HepG2 (cell line): ENCODE measurements at regions not wholly inside any gene's neighbourhood (a gene's known extent, or its start where the extent isn't known, plus 50 kb on each side); places are given as distances from the start of the nearest gene placed in this dataset.

ENCODE experiments used
- ATAC-seq: fragments of 200-7000 bp; cut with Tn5 transposase; 3 replicates; pipeline ENCODE4 v1.9.1; 2020; ENCODE audit warnings: mild to moderate bottlenecking, moderate library complexity
- BruUV-seq: library from RNA; stranded (reverse); fragments of 400-500 nt; replicated peaks from 2 replicates; lab custom pipeline; 2021; lab: Mats Ljungman, UMichigan
- CTCF ChIA-PET: fragments of 300-600 bp; formaldehyde crosslinking; extraction: SDS; loops from one replicate; lab custom pipeline; 2021; ENCODE audit warnings: low total read pairs, inconsistent platforms, low intra/inter-chr PET ratio; lab: Yijun Ruan, JAX
- POLR2A ChIA-PET: fragments of 350-600 bp; sonication (Branson Sonifier 250); formaldehyde crosslinking; loops from one replicate; lab custom pipeline; 2020; ENCODE audit warnings: antibody characterized with exemption, inconsistent platforms; lab: Yijun Ruan, JAX
- DNase-seq: peaks from one replicate; pipeline ENCODE4 v3.0.0-alpha.2; 2015; ENCODE audit warnings: low spot score
- FAIRE-seq: peaks from 3 replicates; lab custom pipeline; 2011; peaks lifted over from hg19 to GRCh38; lab: Jason Lieb, UNC
- H2AFZ ChIP-seq: one replicate; pipeline ENCODE4 v1.6.1; 2011; ENCODE audit warnings: low read length, inconsistent platforms
- H3K27ac ChIP-seq: fragments of 300-600 bp; 3 replicates; pipeline ENCODE4 v1.8.0; 2011; ENCODE audit warnings: mixed run types, mild to moderate bottlenecking, mixed read lengths, low read length, inconsistent platforms; ENCODE audit not compliant: insufficient read depth; ENCODE audit errors: extremely low read length
- H3K27me3 ChIP-seq, 2 experiments: fragments of 200-600 bp in 1 of 2; 2 replicates in 1 of 2; 3 replicates in 1 of 2; pipeline versions ENCODE4 v1.6.0 to v1.8.0; 2011; ENCODE audit warnings: low read length in 2 of 2, mild to moderate bottlenecking in 2 of 2, moderate library complexity in 2 of 2, inconsistent platforms in 1 of 2; ENCODE audit not compliant: insufficient read depth in 2 of 2, control insufficient read depth in 1 of 2
- H3K36me3 ChIP-seq, 2 experiments: fragments of 200-600 bp in 1 of 2; replicated peaks in 1 of 2; 2 replicates in 1 of 2; 3 replicates in 1 of 2; pipeline versions ENCODE4 v1.5.1 to v1.8.0; 2011; ENCODE audit warnings: low read length in 2 of 2, inconsistent platforms in 1 of 2; ENCODE audit not compliant: insufficient read depth in 2 of 2, control insufficient read depth in 1 of 2
- H3K4me1 ChIP-seq: 2 replicates; pipeline ENCODE4 v1.5.1; 2012; ENCODE audit warnings: low read length, inconsistent platforms; ENCODE audit not compliant: insufficient read depth
- H3K4me2 ChIP-seq: 2 replicates; pipeline ENCODE4 v1.6.0; 2011; ENCODE audit warnings: low read depth, low read length, inconsistent platforms
- H3K4me3 ChIP-seq, 3 experiments: fragments of 200-600 bp in 1 of 3; sonication (generic), shearing (Covaris generic) in 1 of 3; replicated peaks in 1 of 3; 2 replicates each; pipeline ENCODE4 v1.5.1; 2011 to 2016; ENCODE audit warnings: low read length in 3 of 3, inconsistent platforms in 2 of 3, low read depth in 2 of 3, mild to moderate bottlenecking in 2 of 3, control low read depth in 1 of 3, mixed read lengths in 1 of 3; ENCODE audit not compliant: insufficient read depth in 1 of 3
- H3K79me2 ChIP-seq: one replicate; pipeline ENCODE4 v1.6.1; 2011; ENCODE audit warnings: low read length, inconsistent platforms; ENCODE audit not compliant: insufficient read depth
- H3K9ac ChIP-seq: 2 replicates; pipeline ENCODE4 v1.6.0; 2011; ENCODE audit warnings: mild to moderate bottlenecking, low read depth, low read length, inconsistent platforms; ENCODE audit not compliant: insufficient read depth
- H3K9me3 ChIP-seq: 2 replicates; pipeline ENCODE4 v1.5.1; 2012; ENCODE audit warnings: mild to moderate bottlenecking, low read length
- H4K20me1 ChIP-seq: 2 replicates; pipeline ENCODE4 v1.6.0; 2011; ENCODE audit warnings: inconsistent platforms, mild to moderate bottlenecking, low read length, moderate library complexity; ENCODE audit not compliant: insufficient read depth
- FOXP4 ChIP-seq: sonication (generic); formaldehyde crosslinking; IDR thresholded peaks from 2 replicates; pipeline ENCODE4 v1.4.0; 2020; ENCODE audit warnings: missing genetic modification reagents
- NR1H2 ChIP-seq: sonication (generic); formaldehyde crosslinking; IDR thresholded peaks from 2 replicates; pipeline ENCODE4 v1.8.1; 2022; ENCODE audit warnings: low read depth, missing genetic modification reagents, borderline replicate concordance
- WGBS: methylation state at CpG from one replicate; pipeline ENCODE4 v1.1.6; 2017; ENCODE audit warnings: low lambda C conversion rate; 5-methylcytosine and 5-hydroxymethylcytosine counted together
- in situ Hi-C: cut with HindIII; loops from 2 replicates; pipeline ENCODE4 v1.10.0; 2017; ENCODE audit warnings: low pct_unique_long_range_greater_than_20kb; ENCODE audit not compliant: extremely low pct_ligation_motif_present
- intact Hi-C: fragments of 100-400 bp; cut with micrococcal nuclease; formaldehyde crosslinking; loops from one replicate; pipeline ENCODE4 v1.10.0; 2022; ENCODE audit not compliant: unreplicated experiment
- TF ChIP-seq, protein P1 (sequence below): sonication (generic); formaldehyde crosslinking; IDR thresholded peaks from 2 replicates; pipeline ENCODE4 v1.5.0; 2020; ENCODE audit warnings: mild to moderate bottlenecking, missing genetic modification reagents, borderline replicate concordance
- TF ChIP-seq, protein P2 (sequence below): sonication (generic); formaldehyde crosslinking; IDR thresholded peaks from 2 replicates; pipeline ENCODE4 v1.8.1; 2023; ENCODE audit warnings: mild to moderate bottlenecking, missing genetic modification reagents

DNA sequence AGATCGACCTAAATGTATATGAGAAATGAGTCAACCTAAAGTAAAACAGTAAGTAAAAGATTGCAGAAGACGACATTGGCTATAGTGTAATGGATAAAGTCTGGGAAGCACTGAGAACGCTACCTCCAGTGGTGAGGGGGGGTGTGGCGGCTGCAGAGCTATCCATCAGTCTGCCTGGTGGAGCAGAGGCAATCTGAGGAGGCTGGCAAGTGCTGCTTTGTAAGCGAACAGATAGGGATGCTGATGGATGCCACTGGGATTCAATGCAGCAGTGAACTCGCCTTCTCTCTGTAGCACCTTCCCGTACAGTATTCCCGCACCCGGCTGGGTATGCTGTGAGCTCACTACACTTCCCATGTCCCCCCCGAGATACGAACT, 261.5 kb downstream of the NSG2 start (continued):
- TF ChIP-seq, protein P1, sequence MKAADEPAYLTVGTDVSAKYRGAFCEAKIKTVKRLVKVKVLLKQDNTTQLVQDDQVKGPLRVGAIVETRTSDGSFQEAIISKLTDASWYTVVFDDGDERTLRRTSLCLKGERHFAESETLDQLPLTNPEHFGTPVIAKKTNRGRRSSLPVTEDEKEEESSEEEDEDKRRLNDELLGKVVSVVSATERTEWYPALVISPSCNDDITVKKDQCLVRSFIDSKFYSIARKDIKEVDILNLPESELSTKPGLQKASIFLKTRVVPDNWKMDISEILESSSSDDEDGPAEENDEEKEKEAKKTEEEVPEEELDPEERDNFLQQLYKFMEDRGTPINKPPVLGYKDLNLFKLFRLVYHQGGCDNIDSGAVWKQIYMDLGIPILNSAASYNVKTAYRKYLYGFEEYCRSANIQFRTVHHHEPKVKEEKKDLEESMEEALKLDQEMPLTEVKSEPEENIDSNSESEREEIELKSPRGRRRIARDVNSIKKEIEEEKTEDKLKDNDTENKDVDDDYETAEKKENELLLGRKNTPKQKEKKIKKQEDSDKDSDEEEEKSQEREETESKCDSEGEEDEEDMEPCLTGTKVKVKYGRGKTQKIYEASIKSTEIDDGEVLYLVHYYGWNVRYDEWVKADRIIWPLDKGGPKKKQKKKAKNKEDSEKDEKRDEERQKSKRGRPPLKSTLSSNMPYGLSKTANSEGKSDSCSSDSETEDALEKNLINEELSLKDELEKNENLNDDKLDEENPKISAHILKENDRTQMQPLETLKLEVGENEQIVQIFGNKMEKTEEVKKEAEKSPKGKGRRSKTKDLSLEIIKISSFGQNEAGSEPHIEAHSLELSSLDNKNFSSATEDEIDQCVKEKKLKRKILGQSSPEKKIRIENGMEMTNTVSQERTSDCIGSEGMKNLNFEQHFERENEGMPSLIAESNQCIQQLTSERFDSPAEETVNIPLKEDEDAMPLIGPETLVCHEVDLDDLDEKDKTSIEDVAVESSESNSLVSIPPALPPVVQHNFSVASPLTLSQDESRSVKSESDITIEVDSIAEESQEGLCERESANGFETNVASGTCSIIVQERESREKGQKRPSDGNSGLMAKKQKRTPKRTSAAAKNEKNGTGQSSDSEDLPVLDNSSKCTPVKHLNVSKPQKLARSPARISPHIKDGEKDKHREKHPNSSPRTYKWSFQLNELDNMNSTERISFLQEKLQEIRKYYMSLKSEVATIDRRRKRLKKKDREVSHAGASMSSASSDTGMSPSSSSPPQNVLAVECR: no peak
- TF ChIP-seq, protein P2, sequence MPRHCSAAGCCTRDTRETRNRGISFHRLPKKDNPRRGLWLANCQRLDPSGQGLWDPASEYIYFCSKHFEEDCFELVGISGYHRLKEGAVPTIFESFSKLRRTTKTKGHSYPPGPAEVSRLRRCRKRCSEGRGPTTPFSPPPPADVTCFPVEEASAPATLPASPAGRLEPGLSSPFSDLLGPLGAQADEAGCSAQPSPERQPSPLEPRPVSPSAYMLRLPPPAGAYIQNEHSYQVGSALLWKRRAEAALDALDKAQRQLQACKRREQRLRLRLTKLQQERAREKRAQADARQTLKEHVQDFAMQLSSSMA: no peak
- no peak for TF ChIP-seq NR1H2 (CRISPR knock-in tag)

DNA sequence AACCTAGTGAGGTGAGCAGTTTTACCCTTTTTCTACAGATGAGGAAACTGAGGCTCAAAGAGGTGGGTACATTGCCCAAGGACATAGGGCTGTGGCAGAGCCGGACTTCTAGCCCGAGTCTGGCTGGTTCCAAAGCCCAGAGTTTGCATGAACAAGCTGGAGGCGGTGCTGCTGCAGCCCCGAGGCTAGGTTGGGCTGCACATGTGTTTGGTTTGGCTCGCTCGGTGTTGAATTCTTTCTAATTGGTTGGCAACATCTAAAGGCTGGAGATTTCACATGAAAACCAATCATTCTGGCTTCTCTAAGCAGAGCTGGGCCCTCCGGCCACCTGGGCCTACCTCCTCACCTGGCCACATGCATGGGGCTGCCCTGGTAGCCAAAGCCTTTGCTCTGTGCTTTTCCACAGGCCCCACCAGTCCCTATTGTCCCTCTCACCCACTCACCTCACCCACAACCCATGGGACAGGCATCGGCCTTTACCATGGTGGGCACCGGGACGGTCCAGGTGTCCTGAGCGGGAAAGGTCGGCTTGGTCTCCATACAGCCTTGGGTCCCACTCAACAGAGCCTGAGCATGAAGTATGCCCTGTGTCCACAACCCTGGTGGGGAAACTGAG, 262.3 kb downstream of the NSG2 start:
- DNase-seq (no peak), FAIRE-seq (no peak), ATAC-seq (no peak)
- intact Hi-C loops (no loop called here), in situ Hi-C loops (no loop called here)
- no peaks in the 10 kb centered on the region for H3K36me3 ChIP-seq
- no TSS peak for BruUV-seq
- no peak overlapping the region for H2AFZ ChIP-seq
- no peak overlapping the region for H3K4me2 ChIP-seq
- TF ChIP-seq FOXP4 (CRISPR knock-in tag): no peak
- no peaks in the 10 kb centered on the region for H4K20me1 ChIP-seq
- H3K27me3 ChIP-seq: peaks cover 2 to 30% of the 10 kb centered on the region in 2 experiments; a peak in 4 of 5 replicates
- ChIA-PET CTCF (no interaction called here), POLR2A (no interaction called here)
- no peaks in the 10 kb centered on the region for H3K4me1 ChIP-seq
- no peak overlapping the region for H3K27ac ChIP-seq
- no peak overlapping the region for H3K9ac ChIP-seq
- 27% methylated on average over 8 of the region's 12 CpGs for WGBS
- no peaks in the 10 kb centered on the region for H3K9me3 ChIP-seq
- H3K4me3 ChIP-seq: no peak overlapping the region
- no peaks in the 10 kb centered on the region for H3K79me2 ChIP-seq
